GM12892 (cell line): ENCODE measurements at regions not wholly inside any gene's neighbourhood (a gene's known extent, or its start where the extent isn't known, plus 50 kb on each side); places are given as distances from the start of the nearest gene placed in this dataset.

Source experiments
- POLR2A ChIP-seq: IDR thresholded peaks from 2 replicates; pipeline ENCODE4 v1.6.1; 2011; ENCODE audit warnings: low read depth, low read length, control low read depth
- POLR2AphosphoS5 ChIP-seq: IDR thresholded peaks from 2 replicates; pipeline ENCODE4 v1.6.1; 2011; ENCODE audit warnings: low read depth, low read length, control low read depth
- TAF1 ChIP-seq: IDR thresholded peaks from 2 replicates; pipeline ENCODE4 v1.6.1; 2011; ENCODE audit warnings: low read depth, mild to moderate bottlenecking, control low read depth, low read length, borderline replicate concordance

DNA sequence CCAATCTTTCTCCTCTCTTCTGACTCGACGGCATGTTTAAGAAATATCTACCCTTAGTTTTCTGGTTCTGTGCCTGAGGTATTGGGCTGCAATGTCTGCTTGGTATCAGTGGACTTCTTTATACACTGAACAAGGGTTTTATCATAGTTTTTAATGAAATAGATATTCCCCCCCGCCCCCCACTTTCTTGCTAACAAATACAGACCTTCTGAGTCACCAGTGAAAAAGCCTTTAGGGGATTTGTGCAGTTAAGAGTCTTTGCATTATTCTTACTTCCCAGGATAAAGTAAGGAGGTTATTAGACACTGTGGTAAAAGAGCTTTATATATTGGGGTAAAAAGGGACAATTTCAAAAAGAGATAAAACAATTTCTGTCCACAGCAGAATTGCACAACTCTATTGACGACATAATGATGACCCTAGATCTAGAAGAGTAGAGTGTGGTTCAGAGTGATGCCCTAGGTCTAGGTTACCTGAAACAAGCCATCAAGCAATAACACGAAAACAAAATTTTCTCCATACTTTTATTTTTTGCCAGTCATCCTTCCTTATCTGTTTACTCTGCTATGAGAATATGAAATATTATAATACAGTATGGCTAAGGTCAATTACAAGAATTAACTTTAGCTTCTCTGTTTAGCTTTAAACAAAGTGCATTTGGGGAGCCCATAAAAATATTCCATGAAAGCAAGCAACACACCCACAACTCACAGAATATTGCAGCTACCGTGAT is 110.7 kb downstream of the PLK2 start:
- TF ChIP-seq TAF1 (no peak), POLR2A (no peak), POLR2AphosphoS5 (no peak)
